Breast epithelium (tissue), 3 donors: ENCODE measurements at regions not wholly inside any gene's neighbourhood (a gene's known extent, or its start where the extent isn't known, plus 50 kb on each side); places are given as distances from the start of the nearest gene placed in this dataset.

ENCODE experiments used
- CTCF ChIP-seq, 3 donors: fragments of 450-650 bp; IDR thresholded peaks; one replicate each; pipeline ENCODE4 v1.5.1; 2016 to 2017; ENCODE audit warnings: antibody characterized with exemption in 3 of 3, mild to moderate bottlenecking in 3 of 3, moderate library complexity in 3 of 3
- POLR2A ChIP-seq: fragments of 450-650 bp; IDR thresholded peaks from one replicate; pipeline ENCODE4 v1.6.1; 2016; ENCODE audit warnings: antibody characterized with exemption, mild to moderate bottlenecking, moderate library complexity
- POLR2AphosphoS5 ChIP-seq, 3 donors: sonication (generic); formaldehyde crosslinking; IDR thresholded peaks; one replicate each; pipeline ENCODE4 v1.6.1; 2017; ENCODE audit warnings: antibody characterized with exemption in 3 of 3

- TF ChIP-seq CTCF (IDR thresholded peaks at IDR 0.05) (no peak), POLR2AphosphoS5 (IDR thresholded peaks at IDR 0.05) (no peak), POLR2A (no peak)
Measured at GRCh38 chr12:85740186-85740585, 96.0 kb downstream of the RASSF9 start.
